Cerebellar nuclear complex (tissue), 1 donor: ENCODE measurements at regions not wholly inside any gene's neighbourhood (a gene's known extent, or its start where the extent isn't known, plus 50 kb on each side); places are given as distances from the start of the nearest gene placed in this dataset.

Experiments used
- DNase-seq, 2 experiments: peaks; one replicate each; lab custom pipeline; 2025; lab: John Stamatoyannopoulos, UW

DNA sequence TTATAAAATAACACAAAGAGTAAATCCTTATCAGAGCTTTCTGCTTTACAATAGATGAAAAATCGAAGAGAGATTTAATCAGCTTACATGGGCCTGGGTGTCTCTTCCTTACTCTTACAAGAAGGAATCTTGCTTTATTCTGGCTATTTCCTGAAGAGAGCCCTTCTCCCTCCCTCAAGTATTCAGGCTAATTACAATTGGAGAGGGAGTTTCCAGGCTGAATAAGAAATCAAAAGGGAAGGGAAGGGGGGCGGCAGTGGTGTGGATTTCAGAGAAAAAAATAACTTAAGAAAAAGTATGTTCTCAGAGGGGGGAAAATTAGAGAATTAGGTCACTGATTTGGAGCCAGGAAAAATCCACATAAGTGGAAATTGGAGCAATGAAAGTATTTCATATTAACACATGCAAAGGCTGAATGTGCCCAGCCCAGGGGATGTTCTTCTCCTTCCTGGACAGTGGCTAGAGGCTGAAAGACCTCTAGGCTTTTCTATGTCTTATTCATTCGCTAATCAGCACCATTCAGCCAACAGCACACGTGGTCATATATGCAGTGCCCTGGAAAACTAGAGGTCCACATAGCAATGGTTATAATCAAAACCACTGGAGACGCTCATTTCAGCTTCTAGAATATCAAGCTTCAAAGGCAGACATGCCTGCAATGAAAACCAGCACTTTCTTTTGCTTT, 158.9 kb upstream of the BTG1 start:
- DNase-seq: no peak

DNA sequence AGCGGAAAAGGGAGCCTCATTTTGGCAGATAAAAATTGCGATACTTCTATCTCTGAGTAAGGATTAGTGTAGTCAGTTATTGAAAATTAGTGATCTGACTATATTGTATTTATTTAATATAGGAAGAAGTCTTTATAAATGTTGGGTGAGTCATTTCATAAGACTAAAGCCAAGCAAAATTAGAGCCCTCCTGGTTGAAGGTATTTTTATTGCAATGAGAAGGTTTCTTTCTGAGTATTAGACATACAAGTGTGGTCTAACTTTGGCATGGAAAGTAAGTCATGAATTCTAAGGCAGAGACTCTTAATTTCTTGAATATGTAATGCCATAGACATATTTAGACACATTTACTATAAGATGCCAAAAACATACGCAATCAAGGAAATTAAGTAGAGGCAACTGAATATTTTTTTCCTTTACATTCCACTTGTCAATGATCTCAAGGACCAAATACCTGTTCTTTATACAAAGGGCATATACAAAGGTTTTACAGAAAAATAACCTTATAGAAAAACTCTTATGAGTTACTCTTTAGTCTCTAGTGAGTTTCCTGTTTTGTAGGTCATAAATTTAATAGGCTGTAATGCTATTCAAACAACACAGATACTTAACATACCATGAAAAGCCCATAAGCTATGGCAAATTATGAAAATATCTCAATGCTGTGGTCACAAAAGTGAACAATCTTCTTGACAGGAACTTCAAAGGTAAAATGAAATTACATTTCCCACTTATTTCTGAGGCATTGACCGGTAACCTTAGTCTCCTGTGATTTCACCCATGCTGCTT, 156.6 kb upstream of the BTG1 start:
- no peak for DNase-seq

DNA sequence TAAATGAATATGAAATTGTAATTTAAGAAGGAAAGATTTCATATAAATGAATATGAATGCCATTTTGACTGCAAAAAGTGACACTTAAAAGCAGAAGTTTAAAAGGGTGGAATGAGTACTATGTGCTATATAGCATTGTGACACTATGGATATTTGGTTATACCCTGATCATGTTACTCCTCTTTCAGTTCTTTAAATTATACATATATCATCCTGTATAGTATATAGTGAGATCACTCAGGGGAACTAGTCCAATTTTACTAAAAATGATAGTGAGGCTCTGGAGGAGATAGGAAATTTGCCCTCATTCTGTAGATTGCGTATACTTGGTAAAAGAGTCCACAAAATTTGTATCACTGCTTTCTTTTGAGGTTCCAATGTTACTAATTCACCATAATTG, 155.7 kb upstream of the BTG1 start:
- no peak for DNase-seq

DNA sequence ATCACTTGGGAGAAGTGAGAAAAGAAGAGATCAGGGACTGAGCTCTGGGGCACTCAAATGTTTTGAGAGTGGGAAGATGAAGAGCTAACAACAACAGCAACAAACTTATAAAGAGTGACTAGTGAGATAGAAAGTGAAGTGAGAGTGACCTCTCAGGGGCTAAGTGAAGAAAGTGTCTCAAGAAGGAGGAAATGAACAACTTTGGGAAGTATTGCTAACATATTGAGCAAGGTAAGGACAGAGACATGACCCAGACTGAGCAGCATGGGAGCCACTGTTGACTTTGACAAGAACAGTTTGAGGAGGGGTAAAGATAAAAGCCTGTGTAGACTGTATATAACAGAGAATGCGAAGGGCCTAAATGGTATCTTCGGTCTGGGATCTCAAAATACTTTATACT, 155.1 kb upstream of the BTG1 start:
- no peak for DNase-seq

DNA sequence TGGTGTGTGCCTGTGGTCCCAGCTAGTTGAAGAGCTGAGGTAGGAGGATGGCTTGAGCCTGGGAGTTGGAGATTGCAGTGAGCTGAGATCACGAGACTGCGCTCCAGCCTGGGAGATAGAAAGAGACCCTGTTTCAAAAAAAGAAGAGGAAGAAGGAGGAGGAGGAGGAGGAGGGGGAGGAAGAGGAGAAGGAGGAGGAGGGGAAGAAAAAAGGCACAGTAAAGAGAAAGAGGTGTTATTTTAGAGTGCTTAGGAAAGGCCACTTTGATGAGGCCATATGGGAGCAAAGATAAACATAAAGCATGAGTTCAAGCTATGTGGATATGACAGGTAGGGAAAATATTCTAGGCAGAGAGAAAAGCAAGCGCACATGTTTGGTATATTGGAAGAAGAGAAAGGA, 154.1 kb upstream of the BTG1 start:
- no peak for DNase-seq

DNA sequence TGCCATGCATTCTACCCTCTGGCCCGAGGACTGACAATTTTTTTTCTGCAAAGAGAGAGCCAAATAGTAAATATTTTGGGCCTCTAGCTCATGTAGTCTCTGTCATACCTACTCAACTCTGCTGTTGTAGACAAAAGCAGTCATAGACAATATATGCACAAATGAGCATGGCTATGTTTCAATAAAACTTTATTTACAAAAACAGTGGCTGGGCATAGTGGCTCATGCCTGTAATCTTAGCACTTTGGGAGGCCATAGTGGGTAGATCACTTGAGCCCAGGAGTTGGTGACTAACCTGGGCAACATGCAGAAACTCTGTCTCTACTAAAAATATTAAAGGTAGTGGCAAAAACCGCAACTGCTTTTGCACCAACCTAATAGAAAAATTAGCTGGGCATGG, 153.7 kb upstream of the BTG1 start:
- no peak for DNase-seq

DNA sequence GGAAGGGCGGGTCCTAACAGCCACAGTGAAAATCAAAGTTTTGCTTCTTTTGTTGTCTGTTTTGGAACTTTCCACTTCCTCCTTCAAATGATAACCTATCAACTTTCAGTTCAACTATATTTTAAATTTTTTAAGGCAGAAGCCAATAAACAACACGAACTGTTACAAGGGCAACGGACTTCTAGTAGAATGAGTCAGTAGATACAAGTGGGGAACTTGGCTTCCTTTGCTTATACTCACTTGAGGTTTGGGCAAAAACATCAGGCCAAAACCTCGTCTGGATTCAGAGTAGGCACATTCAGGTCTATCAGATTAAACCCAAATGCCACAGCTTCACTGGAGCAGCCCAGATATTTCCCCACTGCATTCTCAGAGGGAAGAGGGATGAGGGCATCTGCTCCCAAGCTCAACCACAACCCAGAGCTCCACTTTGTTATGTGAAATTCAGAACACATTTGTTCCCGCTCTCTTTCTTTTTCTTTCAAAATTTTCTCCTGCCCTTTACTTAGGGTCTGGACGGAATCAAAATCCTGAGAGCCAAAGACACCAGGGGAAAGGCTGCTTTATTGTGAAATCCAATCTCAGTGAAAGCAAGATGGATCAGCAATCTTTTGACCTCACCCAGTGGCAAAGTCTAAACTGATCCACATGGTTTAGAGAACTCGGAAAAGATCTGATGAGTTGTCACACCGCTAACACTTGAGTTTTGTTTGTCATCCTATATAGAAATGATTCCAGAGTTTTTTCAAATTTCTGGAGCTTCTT, 152.5 kb upstream of the BTG1 start:
- DNase-seq: no peak

DNA sequence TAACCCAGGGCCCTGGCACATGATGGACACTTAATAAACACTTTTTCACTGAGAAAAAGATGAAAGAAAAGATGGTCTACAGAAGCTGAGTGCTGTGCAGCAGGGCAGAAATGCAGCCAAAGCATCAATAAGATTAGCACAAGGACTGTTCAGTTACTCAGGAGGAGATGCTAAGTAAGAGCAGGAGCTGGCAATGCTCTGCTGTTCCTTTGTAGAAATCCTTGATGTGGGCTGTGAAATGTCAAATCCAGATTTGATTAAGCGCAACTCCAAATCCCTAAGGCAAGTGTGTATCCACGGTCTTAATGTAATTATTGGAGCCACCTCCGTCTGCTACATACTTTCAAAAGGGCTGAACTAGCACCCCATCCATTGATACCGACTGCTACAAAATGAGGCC, 151.8 kb upstream of the BTG1 start:
- DNase-seq: no peak

DNA sequence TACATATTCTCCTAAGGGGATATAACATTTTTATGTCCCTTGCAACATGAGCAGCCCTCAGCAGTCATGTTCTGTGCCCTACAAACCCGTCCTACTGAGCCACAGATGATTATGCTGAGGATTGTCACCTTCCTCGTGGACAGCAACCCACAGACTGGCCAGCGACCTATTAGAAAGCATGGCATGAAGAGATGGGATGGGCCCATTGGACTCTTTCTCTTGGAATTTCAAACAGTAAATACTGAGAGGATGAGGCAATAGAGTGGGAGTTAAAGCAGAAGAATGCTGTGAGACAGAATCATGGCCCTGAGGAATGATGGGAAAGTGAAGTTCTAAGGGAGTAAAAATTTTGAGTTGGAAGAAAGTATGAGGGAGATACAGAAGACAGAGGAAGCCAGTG, 149.9 kb upstream of the BTG1 start:
- no peak for DNase-seq

DNA sequence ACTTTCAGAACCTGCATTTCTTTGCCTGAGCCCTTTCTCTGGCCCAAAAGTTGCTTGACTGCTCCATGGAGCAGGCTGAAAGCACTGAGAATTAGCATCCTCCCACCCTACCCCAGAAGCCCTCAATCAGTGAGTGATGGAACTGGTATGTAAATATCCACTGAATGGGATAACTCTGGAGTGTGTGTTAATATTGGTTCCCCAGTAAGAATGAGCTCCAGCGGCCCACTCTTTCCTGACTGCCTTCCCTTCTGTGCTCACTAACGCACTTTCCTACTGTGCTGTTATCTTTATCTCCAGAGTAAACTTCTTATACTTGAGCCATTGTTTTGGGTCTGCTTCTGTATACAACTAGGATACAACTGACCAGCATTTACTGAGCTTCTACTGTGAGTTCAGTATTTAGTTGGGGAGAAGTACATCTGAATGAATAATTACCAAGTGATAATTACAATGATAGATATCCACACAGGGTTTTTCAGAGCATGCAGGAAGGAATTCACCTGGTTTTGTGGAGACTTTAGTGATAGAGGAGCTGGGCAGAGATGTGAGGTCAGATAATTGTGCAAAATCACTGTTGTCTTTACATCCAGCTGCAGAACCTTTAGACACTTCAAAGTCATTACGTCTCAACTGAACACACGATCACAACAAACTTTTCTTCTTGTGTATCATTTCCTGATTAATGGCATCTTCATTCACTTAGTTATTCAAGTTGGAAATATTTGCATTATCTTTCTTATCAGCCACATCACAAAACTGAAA, 149.2 kb upstream of the BTG1 start:
- DNase-seq: no peak

DNA sequence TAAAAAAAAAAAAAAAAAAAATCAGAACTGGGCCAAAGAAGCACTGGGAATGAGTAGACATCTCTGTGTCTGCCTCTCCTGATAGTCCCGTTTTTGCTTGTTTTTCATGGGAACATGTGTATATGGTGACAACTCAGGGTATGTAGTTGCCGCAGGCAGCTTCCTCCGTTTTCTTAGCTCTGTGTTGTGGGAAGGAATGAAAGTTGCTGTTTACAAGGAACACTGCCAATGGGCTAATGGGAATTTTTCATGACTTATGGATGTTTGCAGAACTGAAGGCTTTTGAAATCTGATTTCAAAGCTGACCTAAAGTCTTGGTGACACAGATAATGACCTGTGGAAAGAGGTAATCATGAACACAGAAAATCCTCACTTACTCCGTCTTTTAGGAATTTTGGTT, 146.4 kb upstream of the BTG1 start:
- DNase-seq: no peak

DNA sequence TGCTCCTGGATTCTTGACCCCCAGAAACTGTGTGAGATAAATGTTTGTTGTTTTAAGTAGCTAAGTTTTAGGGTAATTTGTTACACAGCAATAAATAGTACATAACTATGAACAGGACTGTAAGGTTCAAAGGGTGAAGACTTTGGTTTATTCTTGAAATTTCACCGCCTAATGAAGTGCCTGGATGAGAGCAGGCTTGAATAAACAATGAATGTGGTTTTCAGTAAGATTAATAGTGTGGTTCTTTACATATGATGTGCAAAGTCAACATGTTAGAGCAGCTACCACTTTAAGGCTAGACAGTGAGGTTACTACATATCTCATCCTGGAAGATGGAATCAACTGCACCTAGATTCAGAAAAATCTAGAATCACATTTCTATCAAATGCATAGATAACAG, 145.2 kb upstream of the BTG1 start:
- no peak for DNase-seq

DNA sequence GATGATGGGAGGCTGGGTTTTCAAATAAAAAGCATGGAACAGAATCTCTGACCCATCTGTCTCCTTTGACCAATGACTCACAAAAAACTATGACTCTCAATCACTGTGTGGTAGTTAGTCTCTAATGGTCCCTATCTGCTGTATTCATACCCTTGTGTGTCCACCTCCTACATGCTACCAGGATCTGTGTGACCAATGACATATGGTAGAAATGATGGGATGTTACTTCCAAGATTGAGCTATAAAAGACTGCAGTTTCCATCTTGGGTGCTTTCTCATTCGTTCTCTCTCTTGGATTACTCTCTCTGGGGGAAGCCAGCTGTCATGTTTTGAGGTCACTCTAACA, 144.7 kb upstream of the BTG1 start:
- DNase-seq: no peak

DNA sequence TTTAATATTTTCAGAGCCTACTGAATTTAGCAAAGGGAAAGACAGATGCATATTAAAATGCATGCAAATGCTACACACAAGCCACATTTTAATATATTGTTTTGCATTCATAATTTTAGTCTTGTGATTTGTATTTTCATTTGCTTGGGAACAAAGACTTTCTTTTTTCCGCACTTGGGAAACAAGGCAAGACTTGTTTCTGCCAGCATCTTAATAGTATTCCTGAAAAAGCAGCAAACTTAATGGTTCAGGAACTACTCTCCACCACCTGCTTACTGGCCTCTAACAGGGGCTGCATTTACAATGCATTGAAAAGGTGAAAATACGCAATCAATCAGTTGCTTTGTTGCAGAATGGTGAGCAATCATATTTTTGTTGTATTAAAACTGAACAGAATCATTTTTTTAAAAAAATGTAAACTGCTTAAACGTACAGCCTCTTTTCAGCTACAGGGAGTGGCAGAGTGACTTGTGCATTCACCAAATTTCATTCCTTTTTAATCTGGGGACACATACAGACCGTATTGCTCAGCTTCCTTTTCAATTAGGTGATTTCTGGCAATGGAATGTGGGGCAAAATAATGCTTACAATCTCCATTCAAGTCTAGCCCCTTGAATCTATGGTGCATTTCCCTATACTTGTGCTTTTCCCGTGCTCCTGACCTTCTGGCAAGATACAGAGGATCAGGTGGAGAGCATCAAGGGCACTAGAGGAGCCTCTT, 144.1 kb upstream of the BTG1 start:
- no peak for DNase-seq

DNA sequence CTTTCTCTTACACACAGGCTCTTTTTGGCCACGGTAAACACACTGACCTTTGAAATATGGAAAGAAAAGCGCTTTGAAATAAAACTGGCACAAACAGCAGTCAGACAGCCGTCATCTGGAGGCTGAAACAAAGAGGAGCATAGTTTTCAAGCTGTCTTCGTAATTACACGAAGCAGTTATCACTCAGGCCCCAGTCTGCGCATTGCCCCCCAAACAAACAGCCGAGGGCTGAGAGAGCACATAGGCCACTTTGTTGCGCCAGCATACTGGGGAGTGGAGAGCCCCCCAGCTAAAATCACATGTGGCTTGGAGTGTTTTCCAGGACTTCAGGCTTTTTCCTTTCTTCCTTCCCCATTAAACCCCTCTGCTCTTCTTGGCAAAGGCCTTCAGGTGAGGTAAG, 142.9 kb upstream of the BTG1 start:
- DNase-seq: no peak

DNA sequence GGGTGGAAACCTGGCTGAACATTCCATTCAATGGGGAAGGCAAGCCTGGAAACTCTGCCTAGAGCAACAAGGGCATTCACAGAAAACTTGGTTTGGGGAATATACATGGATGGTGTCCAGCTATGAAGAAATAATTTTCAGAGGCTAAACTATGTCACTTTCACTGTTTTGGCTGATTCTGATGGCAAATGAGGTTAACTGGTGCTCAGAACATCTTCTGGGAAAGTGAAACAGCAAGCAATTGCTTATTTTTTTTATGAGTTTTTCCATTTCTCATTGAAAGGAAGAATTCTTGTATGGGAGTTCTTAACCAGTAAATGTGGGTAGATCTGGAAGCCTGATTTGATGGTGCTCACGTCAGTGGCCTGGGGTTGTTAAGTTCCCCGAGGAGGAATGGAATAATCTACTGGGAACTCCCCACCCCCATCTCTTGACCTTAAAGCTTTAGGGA, 132.8 kb upstream of the BTG1 start:
- no peak for DNase-seq

DNA sequence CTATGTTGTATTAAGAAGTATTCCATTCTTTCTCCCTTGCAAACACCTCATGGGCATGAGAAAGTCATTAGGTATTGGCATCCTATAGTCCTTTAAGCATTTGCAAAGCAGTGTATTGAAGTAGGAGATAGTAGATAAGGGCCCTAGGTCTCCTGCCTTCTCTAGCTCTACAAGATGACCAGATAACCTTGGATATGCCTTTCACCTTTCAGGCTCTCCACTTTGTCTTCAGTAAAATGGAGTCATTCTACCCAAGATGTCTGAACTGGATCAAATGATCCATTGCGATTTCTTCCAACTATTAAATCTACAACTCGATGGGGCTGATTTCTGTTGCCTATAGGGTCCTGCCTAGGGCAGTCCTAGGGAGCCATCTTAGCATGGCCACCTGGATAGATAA, 132.1 kb upstream of the BTG1 start:
- no peak for DNase-seq

DNA sequence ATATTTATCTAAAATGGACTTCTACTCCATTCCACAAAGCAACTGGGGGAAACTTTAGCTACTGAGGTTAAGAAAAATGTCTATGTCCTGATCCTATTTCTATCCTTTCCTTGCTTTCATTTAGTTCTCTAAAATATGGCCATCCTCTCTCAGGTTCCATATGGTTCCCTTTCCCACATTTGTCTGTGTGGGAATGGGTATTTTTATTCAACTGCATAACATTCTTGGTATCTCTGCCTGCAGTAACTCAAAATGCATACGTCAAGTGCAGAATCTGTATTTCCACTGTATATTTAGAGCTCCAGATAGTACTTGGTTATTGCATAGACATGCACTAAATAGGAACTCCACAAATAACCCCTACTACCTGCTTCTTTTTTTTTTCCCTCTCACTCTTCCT, 130.6 kb upstream of the BTG1 start:
- no peak for DNase-seq

DNA sequence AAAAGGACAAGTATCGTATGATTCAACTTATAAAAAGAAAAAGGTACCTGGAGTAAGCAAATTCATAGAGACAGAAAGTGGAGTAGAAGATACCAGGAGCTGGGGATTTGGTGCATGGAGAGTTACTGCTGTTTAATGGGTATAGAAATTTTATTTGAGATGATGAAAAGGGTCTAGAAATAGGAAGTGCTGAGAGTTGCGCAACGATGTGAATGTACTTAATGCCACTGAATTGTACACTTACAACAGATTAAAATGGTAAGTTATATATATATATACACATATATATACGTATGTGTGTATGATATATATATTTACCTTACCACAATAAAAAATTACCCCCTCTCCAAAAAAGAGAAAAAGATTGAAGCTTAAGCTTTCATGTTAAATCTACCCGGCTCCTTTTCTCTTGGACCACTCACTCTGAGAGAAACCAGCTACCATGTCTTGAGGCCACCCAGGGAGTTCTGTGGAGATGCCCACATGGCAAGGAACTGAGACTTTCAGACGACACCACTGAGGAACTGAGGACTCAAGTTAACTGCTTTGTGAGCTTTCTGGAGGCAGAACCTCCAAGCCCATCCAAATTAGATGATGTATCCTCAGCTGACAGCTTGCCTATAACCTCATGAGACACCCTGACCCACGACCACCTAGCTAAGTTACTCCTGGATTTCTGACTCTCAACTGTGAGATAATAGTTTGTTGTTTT, 130.0 kb upstream of the BTG1 start:
- no peak for DNase-seq

DNA sequence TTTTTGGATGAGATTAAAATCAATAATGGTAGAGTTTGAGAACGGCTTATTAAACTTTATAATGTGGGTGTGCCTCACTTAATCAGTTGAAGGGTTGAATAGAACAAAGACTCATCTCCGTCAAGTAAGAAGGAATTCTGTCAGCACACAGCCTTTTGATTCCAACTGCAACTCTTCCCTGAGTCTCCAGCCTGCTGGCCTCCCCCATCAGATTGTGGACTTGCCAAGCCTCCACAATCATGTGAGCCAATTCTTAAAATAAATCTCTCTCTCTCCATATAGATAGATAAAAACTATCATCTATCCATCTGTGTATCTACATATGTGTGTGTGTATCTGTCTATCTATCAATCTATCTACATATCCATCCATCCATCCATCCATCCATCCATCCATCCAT, 127.4 kb upstream of the BTG1 start:
- no peak for DNase-seq
